ENCODE measurements at regions not wholly inside any gene's neighbourhood (a gene's known extent, or its start where the extent isn't known, plus 50 kb on each side); places are given as distances from the start of the nearest gene placed in this dataset.
"Not testable (repeated sequence)": the region's sequence is repeated elsewhere in the genome, so short reads cannot be mapped to it uniquely, and the experiment has no call there.

GRCh38 chr18:63057707-63058106 is 261.9 kb downstream of the BCL2 start:
- intact Hi-C loops (cut with micrococcal nuclease; ENCODE audit: unreplicated experiment): no loop called here
- H3K79me2 ChIP-seq (ENCODE audit: insufficient read depth, low read depth, low read length): no peaks in the 10 kb centered on the region
- ChIA-PET CTCF (ENCODE audit: unreplicated experiment) (no interaction called here), POLR2A (no interaction called here)
- no TSS peak for BruUV-seq (replicated peaks)
- H3K9me2 ChIP-seq (ENCODE audit: insufficient read depth, low read length): no peaks in the 10 kb centered on the region
- DNase-seq (ENCODE audit: low spot score): no peak
- H3K4me2 ChIP-seq (ENCODE audit: low read length): no peak overlapping the region
- H2AFZ ChIP-seq (ENCODE audit: low read length): no peak overlapping the region
- no peak overlapping the region for H3K27ac ChIP-seq (ENCODE audit: low read depth, low read length, poor library complexity, severe bottlenecking)
- no peak for TF ChIP-seq CTCF (conservative IDR thresholded peaks at IDR 0.05; ENCODE audit: low read length)
- TF ChIP-seq EZH2phosphoT487 (IDR thresholded peaks at IDR 0.05; ENCODE audit: borderline replicate concordance, low read depth, low read length): no peak
- H3K4me1 ChIP-seq (ENCODE audit: insufficient read depth, low read length, poor library complexity, severe bottlenecking): no peaks in the 10 kb centered on the region
- no peak overlapping the region for H3K4me3 ChIP-seq (ENCODE audit: low read depth, low read length, poor library complexity, severe bottlenecking)
- H3K9me3 ChIP-seq (ENCODE audit: low read length): no peaks in the 10 kb centered on the region
- no peaks in the 10 kb centered on the region for H3K36me3 ChIP-seq (ENCODE audit: insufficient read depth, low read length)
- no peaks in the 10 kb centered on the region for H4K20me1 ChIP-seq (ENCODE audit: insufficient read depth, low read length)

GRCh38 chr18:63054901-63055584 is 264.5 kb downstream of the BCL2 start:
- no TSS peak for BruUV-seq (replicated peaks)
- Histone ChIP-seq H3K9me3 (ENCODE audit: low read length) (no peaks in the 10 kb centered on the region), H4K20me1 (ENCODE audit: insufficient read depth, low read length) (no peaks in the 10 kb centered on the region), H2AFZ (ENCODE audit: low read length) (no peak overlapping the region), H3K36me3 (ENCODE audit: insufficient read depth, low read length) (no peaks in the 10 kb centered on the region), H3K4me1 (ENCODE audit: insufficient read depth, low read length, poor library complexity, severe bottlenecking) (no peaks in the 10 kb centered on the region), H3K9me2 (ENCODE audit: insufficient read depth, low read length) (no peaks in the 10 kb centered on the region), H3K4me3 (ENCODE audit: low read depth, low read length, poor library complexity, severe bottlenecking) (no peak overlapping the region), H3K27ac (ENCODE audit: low read depth, low read length, poor library complexity, severe bottlenecking) (no peak overlapping the region), H3K79me2 (ENCODE audit: insufficient read depth, low read depth, low read length) (no peaks in the 10 kb centered on the region), H3K4me2 (ENCODE audit: low read length) (no peak overlapping the region)
- no peak for TF ChIP-seq EZH2phosphoT487 (IDR thresholded peaks at IDR 0.05; ENCODE audit: borderline replicate concordance, low read depth, low read length)
- no peak for TF ChIP-seq CTCF (conservative IDR thresholded peaks at IDR 0.05; ENCODE audit: low read length)
- no peak for DNase-seq (ENCODE audit: low spot score)
- intact Hi-C loops (cut with micrococcal nuclease; ENCODE audit: unreplicated experiment): no loop called here
- POLR2A ChIA-PET: no interaction called here
- CTCF ChIA-PET (ENCODE audit: unreplicated experiment): no interaction called here

- BruUV-seq (replicated peaks): no TSS peak
- no peaks in the 10 kb centered on the region for H3K4me1 ChIP-seq (ENCODE audit: insufficient read depth, low read length, poor library complexity, severe bottlenecking)
- CTCF ChIA-PET (ENCODE audit: unreplicated experiment): no interaction called here
- POLR2A ChIA-PET: interaction anchor here (1.1 kb wide), 1 partner anchor 14 kb away, joined by 3 read pairs; no protein-coding TSS in a partner anchor
- H3K27ac ChIP-seq (ENCODE audit: low read depth, low read length, poor library complexity, severe bottlenecking): no peak overlapping the region
- H3K79me2 ChIP-seq (ENCODE audit: insufficient read depth, low read depth, low read length): no peaks in the 10 kb centered on the region
- TF ChIP-seq EZH2phosphoT487 (IDR thresholded peaks at IDR 0.05; ENCODE audit: borderline replicate concordance, low read depth, low read length): no peak
- no peak for TF ChIP-seq CTCF (conservative IDR thresholded peaks at IDR 0.05; ENCODE audit: low read length)
- H4K20me1 ChIP-seq (ENCODE audit: insufficient read depth, low read length): no peaks in the 10 kb centered on the region
- H3K36me3 ChIP-seq (ENCODE audit: insufficient read depth, low read length): no peaks in the 10 kb centered on the region
- DNase-seq (ENCODE audit: low spot score): no peak
- no peaks in the 10 kb centered on the region for H3K9me2 ChIP-seq (ENCODE audit: insufficient read depth, low read length)
- H2AFZ ChIP-seq (ENCODE audit: low read length): no peak overlapping the region
- no peak overlapping the region for H3K4me2 ChIP-seq (ENCODE audit: low read length)
- intact Hi-C loops (cut with micrococcal nuclease; ENCODE audit: unreplicated experiment): no loop called here
- H3K4me3 ChIP-seq (ENCODE audit: low read depth, low read length, poor library complexity, severe bottlenecking): no peak overlapping the region
- no peaks in the 10 kb centered on the region for H3K9me3 ChIP-seq (ENCODE audit: low read length)
Observed at GRCh38 chr18:63051928-63052327, 267.6 kb downstream of the BCL2 start.

GRCh38 chr18:63050667-63051395 is 268.7 kb downstream of the BCL2 start:
- H3K27ac ChIP-seq (ENCODE audit: low read depth, low read length, poor library complexity, severe bottlenecking); H3K9me2 ChIP-seq (ENCODE audit: insufficient read depth, low read length); BruUV-seq (replicated peaks); intact Hi-C loops (cut with micrococcal nuclease; ENCODE audit: unreplicated experiment); H3K4me3 ChIP-seq (ENCODE audit: low read depth, low read length, poor library complexity, severe bottlenecking); H3K9me3 ChIP-seq (ENCODE audit: low read length); H3K79me2 ChIP-seq (ENCODE audit: insufficient read depth, low read depth, low read length); H2AFZ ChIP-seq (ENCODE audit: low read length); CTCF ChIA-PET (ENCODE audit: unreplicated experiment); DNase-seq (ENCODE audit: low spot score); H3K4me1 ChIP-seq (ENCODE audit: insufficient read depth, low read length, poor library complexity, severe bottlenecking); H4K20me1 ChIP-seq (ENCODE audit: insufficient read depth, low read length); H3K36me3 ChIP-seq (ENCODE audit: insufficient read depth, low read length); H3K4me2 ChIP-seq (ENCODE audit: low read length): not testable (repeated sequence)
- POLR2A ChIA-PET: interaction anchor here (0.7 to 1.1 kb wide), 2 partner anchors 9 to 15 kb away, joined by 3 read pairs; no protein-coding TSS in a partner anchor

All from OCI-LY7 (cell line).